ENCODE measurements at regions not wholly inside any gene's neighbourhood (a gene's known extent, or its start where the extent isn't known, plus 50 kb on each side); places are given as distances from the start of the nearest gene placed in this dataset.
A peak's percentile ranks its signal among the peaks of the same experiment; 100 is the strongest.

GRCh38 chr2:39513641-39514094, 76.6 kb upstream of the MAP4K3 start:
- peak; percentile 53 to 73 for DNase-seq (ENCODE audit: low read depth in 2 of 2)

DNA sequence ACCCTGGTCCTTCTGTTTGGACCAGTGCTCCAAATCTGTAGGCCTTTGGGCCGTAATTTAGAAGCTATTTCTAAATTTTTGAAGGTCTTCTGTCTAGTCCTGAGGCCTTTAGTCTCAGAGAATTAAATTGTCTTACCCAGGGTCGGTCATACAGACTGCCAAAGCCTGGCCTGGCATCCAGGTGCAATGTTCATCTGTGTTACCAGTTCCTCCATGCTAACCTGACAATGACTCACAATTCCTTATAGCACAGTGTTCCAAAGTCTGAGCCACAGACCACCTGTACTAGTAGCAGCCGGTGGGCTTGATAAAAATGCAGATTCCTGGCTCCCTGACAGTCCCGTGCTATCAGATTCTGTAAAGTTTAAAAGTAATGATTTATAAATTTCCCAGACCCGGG, 77.7 kb upstream of the MAP4K3 start:
- no peak for DNase-seq (ENCODE audit: low read depth in 2 of 2)

GRCh38 chr2:39515273-39515896, 78.3 kb upstream of the MAP4K3 start:
- no peak for DNase-seq (ENCODE audit: low read depth in 2 of 2)

DNA sequence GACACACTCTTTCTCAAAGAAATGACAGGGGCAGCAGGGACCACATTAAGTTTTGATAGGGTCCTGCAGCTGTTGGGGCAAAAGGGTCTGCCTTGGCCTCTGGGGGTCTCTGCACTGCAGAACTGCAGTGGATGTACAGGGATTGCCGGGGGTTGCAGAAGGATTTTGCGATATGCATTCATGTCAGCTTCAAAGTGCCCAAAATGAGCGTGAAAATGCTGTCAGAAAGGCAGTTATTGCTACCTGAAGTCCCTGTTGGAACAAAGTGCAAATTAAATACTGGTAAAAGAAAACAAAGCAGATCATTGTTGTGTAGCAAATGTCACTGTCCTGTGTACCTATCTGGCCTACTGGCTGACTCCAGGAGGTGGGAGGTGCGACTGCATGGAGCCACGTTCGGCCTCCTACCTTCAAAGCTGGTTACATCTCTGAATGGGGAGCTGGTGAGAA, 78.8 kb upstream of the MAP4K3 start:
- DNase-seq (ENCODE audit: low read depth in 2 of 2): no peak

- no peak for DNase-seq (ENCODE audit: low read depth in 2 of 2)
Observed at GRCh38 chr2:39516347-39517101, 79.4 kb upstream of the MAP4K3 start.

- no peak for DNase-seq (ENCODE audit: low read depth in 2 of 2)
Observed at GRCh38 chr2:39517102-39517436, 80.0 kb upstream of the MAP4K3 start.

DNA sequence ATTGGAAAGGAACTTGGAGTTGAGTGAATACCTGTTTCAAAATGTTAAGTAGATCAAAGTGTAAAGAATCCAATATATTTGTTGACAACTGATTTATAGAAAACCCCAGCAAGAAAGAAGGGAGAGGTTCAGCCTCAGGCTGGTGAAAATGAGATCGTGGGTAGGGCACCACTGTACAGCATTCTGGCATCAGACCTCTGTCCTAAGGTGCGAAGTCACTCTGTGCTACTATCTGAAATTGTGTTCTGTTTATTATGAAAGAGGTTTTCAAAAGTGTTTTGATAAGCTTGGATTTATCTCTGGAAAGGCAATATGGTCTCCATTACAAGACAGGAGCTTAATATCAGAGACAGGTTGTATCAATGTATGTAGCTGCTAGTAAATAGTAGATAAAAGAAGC, 80.5 kb upstream of the MAP4K3 start:
- DNase-seq (ENCODE audit: low read depth in 2 of 2): no peak

- no peak for DNase-seq (ENCODE audit: low read depth in 2 of 2)
Observed at GRCh38 chr2:39519886-39520285, 82.8 kb upstream of the MAP4K3 start.

GRCh38 chr2:39521876-39522517, 84.9 kb upstream of the MAP4K3 start:
- DNase-seq (ENCODE audit: low read depth in 2 of 2): no peak

DNA sequence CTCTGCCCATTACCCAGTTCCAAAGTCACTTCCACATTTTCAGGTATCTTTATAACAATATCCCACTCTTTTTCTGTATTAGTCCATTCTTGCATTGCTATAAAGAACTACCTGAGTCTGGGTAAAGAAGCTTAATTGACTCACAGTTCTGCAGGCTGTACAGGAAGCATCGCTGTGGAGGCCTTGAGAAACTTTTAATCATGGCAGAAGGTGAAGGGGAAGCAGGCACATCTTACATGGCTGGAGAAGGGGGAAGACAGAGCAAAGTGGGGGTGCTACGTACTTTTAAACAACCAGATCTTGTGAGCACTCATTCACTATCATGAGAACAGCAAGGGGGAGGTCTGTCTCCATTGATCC, 85.4 kb upstream of the MAP4K3 start:
- DNase-seq (ENCODE audit: low read depth in 2 of 2): no peak

DNA sequence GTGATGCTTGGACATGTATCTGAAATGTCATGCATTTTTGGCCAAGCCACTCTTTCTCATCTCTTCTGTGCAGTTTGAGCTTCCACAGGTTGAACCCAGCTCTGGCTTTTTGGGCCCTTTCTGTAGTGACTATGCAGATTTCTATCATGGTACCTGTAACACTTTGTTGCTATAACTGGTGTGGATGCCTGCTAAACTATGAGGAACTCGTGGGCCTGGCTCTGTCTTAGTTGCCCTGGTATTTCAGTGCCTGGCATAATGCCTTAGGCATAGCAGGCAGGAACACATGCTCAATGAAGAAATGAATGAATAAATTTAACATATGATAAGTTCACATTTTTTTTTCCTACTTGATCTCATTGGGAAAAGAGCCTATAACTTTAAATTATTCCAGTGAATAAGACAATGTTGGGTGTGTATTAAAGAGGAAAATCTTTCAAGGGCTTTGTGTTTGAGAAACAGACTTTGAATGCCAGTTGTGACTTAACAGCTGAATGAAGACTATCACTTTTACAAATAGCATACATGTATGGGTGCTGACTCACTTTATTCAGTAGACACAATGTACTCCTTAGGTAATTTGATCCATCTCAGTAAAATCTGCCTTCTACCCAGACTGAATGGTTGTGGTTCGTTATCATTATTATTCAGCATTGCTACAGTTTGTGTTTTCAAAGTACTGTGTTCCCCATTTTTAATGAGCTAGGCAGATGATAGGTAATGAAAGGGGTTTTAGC, 86.4 kb upstream of the MAP4K3 start:
- no peak for DNase-seq (ENCODE audit: low read depth in 2 of 2)

GRCh38 chr2:39524061-39524460, 87.0 kb upstream of the MAP4K3 start:
- DNase-seq (ENCODE audit: low read depth in 2 of 2): no peak

GRCh38 chr2:39524756-39525635, 87.9 kb upstream of the MAP4K3 start:
- no peak for DNase-seq (ENCODE audit: low read depth in 2 of 2)

DNA sequence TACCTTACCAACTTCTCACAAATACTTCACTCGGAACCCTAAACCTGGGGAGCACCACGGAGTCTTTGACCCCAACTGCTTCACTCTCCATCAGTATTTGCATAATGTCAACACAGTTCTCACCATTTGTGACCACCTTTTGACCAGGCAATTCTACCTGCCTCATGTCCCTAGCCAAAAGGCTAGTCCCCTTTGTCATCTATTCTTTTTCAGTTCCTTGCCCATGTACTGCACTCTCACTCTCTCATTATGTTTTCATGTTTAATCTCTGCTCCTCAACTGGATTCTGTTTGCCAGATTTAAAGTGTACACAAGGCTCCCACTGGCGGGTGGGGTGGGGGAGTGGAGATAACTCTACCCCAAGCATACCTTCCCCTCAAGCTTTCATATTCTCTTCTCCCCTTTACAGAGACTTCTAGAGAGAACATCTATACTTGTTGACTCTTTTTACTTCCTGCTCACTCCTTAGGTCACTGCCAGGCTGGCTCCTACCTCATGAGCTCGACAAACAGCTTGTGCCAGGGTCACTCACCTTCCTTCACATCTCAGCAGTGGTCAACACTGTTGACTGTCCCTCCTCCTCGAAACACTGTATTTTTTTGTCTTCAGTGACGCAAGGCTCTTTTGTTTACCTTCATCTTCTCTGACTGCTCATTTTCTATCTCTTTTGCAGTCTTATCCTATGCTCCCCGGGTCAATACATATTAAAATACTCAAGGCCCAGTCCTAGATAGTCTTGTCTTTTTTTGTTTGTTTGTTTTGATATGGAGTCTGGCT, 88.7 kb upstream of the MAP4K3 start:
- DNase-seq (ENCODE audit: low read depth in 2 of 2): no peak

DNA sequence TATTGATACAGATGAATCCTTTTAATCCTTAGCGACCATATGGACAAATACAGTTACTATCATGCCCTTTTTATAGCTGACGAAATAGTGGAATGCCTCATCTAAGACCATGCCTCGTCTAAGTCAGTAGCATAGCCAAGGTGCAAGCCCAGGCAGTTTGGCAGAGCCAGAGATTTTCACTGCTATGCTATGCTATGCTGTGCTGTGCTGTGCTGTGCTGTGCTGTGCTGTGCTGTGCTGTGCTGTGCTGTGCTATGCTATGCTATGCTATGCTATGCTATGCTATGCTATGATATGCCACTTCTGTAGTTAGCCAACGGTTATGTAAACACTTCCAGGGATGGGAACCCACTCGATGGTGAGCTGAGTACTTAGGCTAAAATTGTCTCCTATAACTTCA, 91.6 kb upstream of the MAP4K3 start:
- DNase-seq (ENCODE audit: low read depth in 2 of 2): no peak

GRCh38 chr2:39529836-39530235, 92.8 kb upstream of the MAP4K3 start:
- no peak for DNase-seq (ENCODE audit: low read depth in 2 of 2)

DNA sequence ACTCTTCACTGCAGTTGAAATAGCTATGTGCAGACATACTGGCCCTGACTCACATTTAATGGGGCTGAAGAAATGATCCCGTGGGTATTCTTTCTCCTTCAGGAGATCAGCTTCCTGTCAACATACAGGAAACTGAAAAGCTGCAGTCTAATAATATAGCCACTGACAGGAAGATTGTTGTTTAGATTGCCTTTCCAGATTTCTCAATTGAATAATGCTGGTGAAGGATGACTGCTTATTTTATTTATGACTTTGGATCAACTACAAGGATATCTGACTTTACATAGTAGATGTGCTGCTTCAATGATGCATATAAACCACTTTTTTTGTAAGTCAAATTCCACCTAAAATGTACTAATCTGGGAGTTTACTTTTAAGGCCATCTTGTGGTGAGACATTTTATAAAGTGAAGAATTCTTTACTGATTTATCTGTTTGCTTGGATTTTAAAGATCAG, 93.4 kb upstream of the MAP4K3 start:
- DNase-seq (ENCODE audit: low read depth in 2 of 2): no peak

DNA sequence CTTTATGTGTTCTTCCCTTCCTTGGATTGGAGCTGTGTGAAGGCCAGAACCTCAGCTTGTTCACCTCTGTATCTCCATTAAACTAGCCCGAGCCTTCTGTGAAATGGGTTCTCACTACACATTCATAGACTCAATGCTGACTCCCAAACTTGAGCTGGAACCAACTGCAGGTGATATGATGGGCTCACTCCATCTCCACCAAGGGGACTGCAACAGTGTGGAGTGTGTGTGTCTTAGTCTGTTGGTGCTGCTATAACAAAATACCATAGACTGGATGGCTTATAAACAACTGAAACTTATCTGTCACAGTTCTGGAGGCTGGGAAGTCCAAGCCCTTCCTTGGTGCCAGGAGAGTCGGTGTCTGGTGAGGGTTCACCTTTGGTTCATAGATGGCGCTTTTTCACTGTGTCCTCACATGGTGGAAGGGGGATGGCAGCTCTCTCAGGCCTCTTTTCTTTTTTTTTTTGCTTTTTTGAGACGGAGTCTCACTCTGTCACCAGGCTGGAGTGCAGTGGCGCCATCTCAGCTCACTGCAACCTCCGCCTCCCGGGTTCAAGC, 94.2 kb upstream of the MAP4K3 start:
- no peak for DNase-seq (ENCODE audit: low read depth in 2 of 2)

DNA sequence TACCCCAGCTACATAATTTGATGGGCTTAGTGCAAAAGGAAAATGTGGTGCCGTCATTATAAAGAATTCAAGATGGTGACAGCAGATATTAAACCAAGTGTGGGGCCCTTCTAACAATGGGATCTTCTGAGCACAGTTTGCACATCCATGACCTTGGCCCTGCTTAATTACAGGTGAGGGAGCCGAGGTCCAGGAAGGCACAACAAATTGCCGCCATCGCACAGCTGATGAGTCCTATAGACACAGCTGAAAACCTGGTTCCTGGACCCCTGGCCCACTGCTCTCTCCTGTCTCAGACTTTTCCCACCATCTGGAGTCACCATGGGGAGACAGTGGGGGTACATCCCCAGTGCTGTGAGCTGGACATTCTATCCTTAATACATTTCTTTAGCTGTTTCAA, 95.8 kb upstream of the MAP4K3 start:
- DNase-seq (ENCODE audit: low read depth in 2 of 2): no peak

GRCh38 chr2:39534095-39534711, 97.1 kb upstream of the MAP4K3 start:
- DNase-seq (ENCODE audit: low read depth in 2 of 2): no peak
